ENCODE measurements at regions not wholly inside any gene's neighbourhood (a gene's known extent, or its start where the extent isn't known, plus 50 kb on each side); places are given as distances from the start of the nearest gene placed in this dataset.

GRCh38 chr2:19474128-19474527 is 115.7 kb upstream of the OSR1 start:
- intact Hi-C loops (cut with micrococcal nuclease) = no loop called here
- ATAC-seq (peak; percentile 60), DNase-seq (peak; percentile 71)
- Mint-ChIP-seq H3K4me1 (ENCODE audit: low read depth) (peaks cover 15% of the 10 kb centered on the region), H3K27ac (no peak overlapping the region), H3K27me3 (peaks cover 28% of the 10 kb centered on the region), H3K36me3 (ENCODE audit: low read depth) (no peaks in the 10 kb centered on the region), H3K4me3 (no peak overlapping the region), H3K9me3 (no peaks in the 10 kb centered on the region)
- POLR2A ChIA-PET = no interaction called here
- TF ChIP-seq, protein P1, sequence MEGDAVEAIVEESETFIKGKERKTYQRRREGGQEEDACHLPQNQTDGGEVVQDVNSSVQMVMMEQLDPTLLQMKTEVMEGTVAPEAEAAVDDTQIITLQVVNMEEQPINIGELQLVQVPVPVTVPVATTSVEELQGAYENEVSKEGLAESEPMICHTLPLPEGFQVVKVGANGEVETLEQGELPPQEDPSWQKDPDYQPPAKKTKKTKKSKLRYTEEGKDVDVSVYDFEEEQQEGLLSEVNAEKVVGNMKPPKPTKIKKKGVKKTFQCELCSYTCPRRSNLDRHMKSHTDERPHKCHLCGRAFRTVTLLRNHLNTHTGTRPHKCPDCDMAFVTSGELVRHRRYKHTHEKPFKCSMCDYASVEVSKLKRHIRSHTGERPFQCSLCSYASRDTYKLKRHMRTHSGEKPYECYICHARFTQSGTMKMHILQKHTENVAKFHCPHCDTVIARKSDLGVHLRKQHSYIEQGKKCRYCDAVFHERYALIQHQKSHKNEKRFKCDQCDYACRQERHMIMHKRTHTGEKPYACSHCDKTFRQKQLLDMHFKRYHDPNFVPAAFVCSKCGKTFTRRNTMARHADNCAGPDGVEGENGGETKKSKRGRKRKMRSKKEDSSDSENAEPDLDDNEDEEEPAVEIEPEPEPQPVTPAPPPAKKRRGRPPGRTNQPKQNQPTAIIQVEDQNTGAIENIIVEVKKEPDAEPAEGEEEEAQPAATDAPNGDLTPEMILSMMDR (IDR thresholded peaks at IDR 0.05) = no peak
- CTCF ChIA-PET = no interaction called here

DNA sequence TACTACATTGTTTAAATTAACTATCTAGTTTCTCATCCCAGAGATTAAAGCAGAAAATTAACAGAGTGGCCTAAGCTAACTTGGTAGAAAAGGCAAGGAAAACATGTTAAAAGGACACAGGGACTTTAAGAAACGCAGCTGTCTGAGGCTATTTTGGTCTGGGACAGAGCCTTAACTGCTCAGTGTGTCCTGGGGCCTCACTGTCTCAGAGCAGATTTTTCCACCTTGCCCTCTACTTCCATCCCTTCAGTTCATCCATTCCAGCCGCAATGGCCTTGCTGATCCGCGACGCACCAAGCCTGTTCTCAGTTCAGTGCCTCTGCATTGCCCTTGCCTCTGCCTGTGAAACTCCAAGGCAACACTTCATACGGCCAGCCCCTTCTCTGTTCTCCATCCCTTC is 114.9 kb upstream of the OSR1 start:
- Mint-ChIP-seq H3K36me3 (ENCODE audit: low read depth) (no peaks in the 10 kb centered on the region), H3K27me3 (peaks cover 28% of the 10 kb centered on the region), H3K4me3 (no peak overlapping the region), H3K4me1 (ENCODE audit: low read depth) (peaks cover 15% of the 10 kb centered on the region), H3K9me3 (no peaks in the 10 kb centered on the region), H3K27ac (no peak overlapping the region)
- ChIA-PET POLR2A (interaction anchor here (1.0 kb wide), 1 partner anchor 14 kb away, joined by 3 read pairs; no protein-coding TSS in a partner anchor), CTCF (no interaction called here)
- TF ChIP-seq, protein P1 (IDR thresholded peaks at IDR 0.05) = no peak
- ATAC-seq = no peak
- DNase-seq = no peak
- intact Hi-C loops (cut with micrococcal nuclease) = no loop called here

DNA sequence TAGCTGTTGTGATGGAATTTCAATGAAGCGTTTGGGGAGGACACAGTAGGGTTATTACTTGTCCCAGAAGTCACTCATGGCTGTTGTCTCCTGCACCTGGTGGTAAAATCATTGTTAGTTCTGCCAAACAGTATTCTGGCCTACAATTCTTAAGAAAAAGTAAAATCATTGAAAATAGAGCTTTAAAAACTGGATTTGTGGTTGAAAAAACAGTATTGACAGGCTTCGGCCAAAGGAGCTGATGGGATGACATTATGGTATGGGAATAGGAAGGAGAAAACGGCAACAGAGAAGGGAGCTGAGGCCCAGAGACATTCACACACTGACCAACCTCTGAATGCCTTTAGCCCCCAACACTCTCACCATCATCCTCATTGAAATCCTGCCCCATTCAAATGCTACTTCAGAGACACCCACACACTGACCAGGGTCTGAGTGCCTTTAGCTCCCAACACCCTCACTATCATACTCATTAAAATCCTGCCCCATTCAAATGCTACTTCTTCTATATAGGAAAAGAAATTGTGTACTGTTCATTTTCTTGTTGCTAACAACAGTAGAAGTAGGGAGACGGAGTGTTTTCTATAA is 114.1 kb upstream of the OSR1 start:
- Mint-ChIP-seq H3K9me3 (no peaks in the 10 kb centered on the region), H3K4me3 (no peak overlapping the region), H3K27me3 (peaks cover 28% of the 10 kb centered on the region), H3K4me1 (ENCODE audit: low read depth) (peaks cover 15% of the 10 kb centered on the region), H3K27ac (no peak overlapping the region), H3K36me3 (ENCODE audit: low read depth) (no peaks in the 10 kb centered on the region)
- ChIA-PET CTCF (no interaction called here), POLR2A (interaction anchor here (1.0 kb wide), 1 partner anchor 14 kb away, joined by 3 read pairs; no protein-coding TSS in a partner anchor)
- TF ChIP-seq, protein P1 (IDR thresholded peaks at IDR 0.05) = no peak
- DNase-seq (no peak), ATAC-seq (no peak)
- intact Hi-C loops (cut with micrococcal nuclease) = no loop called here

GRCh38 chr2:19471491-19471890 is 113.1 kb upstream of the OSR1 start:
- ChIA-PET CTCF (no interaction called here), POLR2A (no interaction called here)
- Mint-ChIP-seq H3K27me3 (peaks cover 27% of the 10 kb centered on the region), H3K27ac (no peak overlapping the region), H3K4me1 (ENCODE audit: low read depth) (peaks cover 15% of the 10 kb centered on the region), H3K9me3 (no peaks in the 10 kb centered on the region), H3K36me3 (ENCODE audit: low read depth) (no peaks in the 10 kb centered on the region), H3K4me3 (no peak overlapping the region)
- no peak for DNase-seq
- ATAC-seq = no peak
- intact Hi-C loops (cut with micrococcal nuclease) = no loop called here
- TF ChIP-seq, protein P1 (IDR thresholded peaks at IDR 0.05) = no peak

DNA sequence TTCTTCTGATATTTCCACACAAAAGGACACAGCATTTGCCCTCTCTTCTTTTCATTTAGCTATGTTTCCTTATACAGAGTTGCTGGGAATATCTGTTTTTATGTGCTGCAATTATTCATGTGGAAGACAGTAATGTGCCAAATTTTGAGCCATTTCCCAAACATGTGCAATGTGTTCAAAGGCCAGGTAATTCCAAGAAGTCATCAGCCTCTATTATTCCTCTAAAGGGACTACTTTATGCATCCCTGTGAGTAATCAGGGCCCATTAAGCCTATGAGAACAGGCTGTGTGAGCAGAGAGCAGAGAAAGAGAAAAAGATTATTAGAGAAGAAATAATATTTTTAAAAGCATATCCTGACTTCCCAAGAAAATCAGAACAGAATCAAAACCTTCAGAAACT is 107.6 kb upstream of the OSR1 start:
- Mint-ChIP-seq H3K4me3 (no peak overlapping the region), H3K4me1 (ENCODE audit: low read depth) (no peaks in the 10 kb centered on the region), H3K27ac (no peak overlapping the region), H3K36me3 (ENCODE audit: low read depth) (no peaks in the 10 kb centered on the region), H3K27me3 (peaks cover 13% of the 10 kb centered on the region), H3K9me3 (no peaks in the 10 kb centered on the region)
- TF ChIP-seq, protein P1 (IDR thresholded peaks at IDR 0.05) = no peak
- ATAC-seq (no peak), DNase-seq (no peak)
- intact Hi-C loops (cut with micrococcal nuclease) = no loop called here
- POLR2A ChIA-PET = no interaction called here
- CTCF ChIA-PET = no interaction called here
